Brain microvascular endothelial cell (primary cell): ENCODE measurements at regions not wholly inside any gene's neighbourhood (a gene's known extent, or its start where the extent isn't known, plus 50 kb on each side); places are given as distances from the start of the nearest gene placed in this dataset.

Experiments used
- DNase-seq: peaks from one replicate; pipeline ENCODE4 v3.0.0-alpha.2; 2020
- H3K27ac ChIP-seq: fragments of 250-450 bp; sonication (Bioruptor Pico); 2 replicates; pipeline ENCODE4 v1.5.1; 2020; ENCODE audit warnings: mild to moderate bottlenecking, moderate library complexity
- H3K27me3 ChIP-seq: fragments of 250-450 bp; sonication (Bioruptor Pico); replicated peaks from 2 replicates; pipeline ENCODE4 v1.5.1; 2020; ENCODE audit warnings: mild to moderate bottlenecking
- H3K36me3 ChIP-seq: fragments of 250-450 bp; sonication (Bioruptor Pico); replicated peaks from 2 replicates; pipeline ENCODE4 v1.5.1; 2020; ENCODE audit warnings: mild to moderate bottlenecking
- H3K4me3 ChIP-seq: 2 replicates; pipeline ENCODE4 v1.5.1; 2011; ENCODE audit warnings: low read depth, mild to moderate bottlenecking, control low read depth, low read length, moderate library complexity
- CTCF ChIP-seq: IDR thresholded peaks from 2 replicates; pipeline ENCODE4 v1.5.1; 2011; ENCODE audit warnings: low read depth, mild to moderate bottlenecking, moderate library complexity, low read length, control low read depth, inconsistent platforms; ENCODE audit errors: missing control alignments
- in situ Hi-C: cut with HindIII; loops from 2 replicates; pipeline ENCODE4 v1.10.0; 2017; ENCODE audit warnings: low sequenced_read_pairs, low pct_ligation_motif_present

GRCh38 chr3:72345237-72345878 lies 502.9 kb downstream of the SHQ1 start:
- DNase-seq, result no peak
- Histone ChIP-seq H3K27ac (no peak overlapping the region), H3K4me3 (no peak overlapping the region), H3K27me3 (no peaks in the 10 kb centered on the region), H3K36me3 (no peaks in the 10 kb centered on the region)
- in situ Hi-C loops, result no loop called here
- no peak for TF ChIP-seq CTCF

GRCh38 chr3:72344647-72345046 lies 503.6 kb downstream of the SHQ1 start:
- Histone ChIP-seq H3K4me3 (no peak overlapping the region), H3K27ac (no peak overlapping the region), H3K27me3 (no peaks in the 10 kb centered on the region), H3K36me3 (no peaks in the 10 kb centered on the region)
- in situ Hi-C loops, result no loop called here
- no peak for TF ChIP-seq CTCF
- no peak for DNase-seq

GRCh38 chr3:72344236-72344635 lies 504.0 kb downstream of the SHQ1 start:
- DNase-seq, result no peak
- Histone ChIP-seq H3K27me3 (no peaks in the 10 kb centered on the region), H3K36me3 (no peaks in the 10 kb centered on the region), H3K27ac (no peak overlapping the region), H3K4me3 (no peak overlapping the region)
- in situ Hi-C loops, result no loop called here
- no peak for TF ChIP-seq CTCF

GRCh38 chr3:72343078-72343477 lies 505.2 kb downstream of the SHQ1 start:
- TF ChIP-seq CTCF, result peak; percentile 14
- Histone ChIP-seq H3K4me3 (no peak overlapping the region), H3K36me3 (no peaks in the 10 kb centered on the region), H3K27ac (no peak overlapping the region), H3K27me3 (no peaks in the 10 kb centered on the region)
- in situ Hi-C loops, result no loop called here
- DNase-seq, result peak; percentile 26

- in situ Hi-C loops, result no loop called here
- Histone ChIP-seq H3K36me3 (no peaks in the 10 kb centered on the region), H3K27ac (no peak overlapping the region), H3K27me3 (no peaks in the 10 kb centered on the region), H3K4me3 (no peak overlapping the region)
- no peak for TF ChIP-seq CTCF
- DNase-seq, result no peak
Measured at GRCh38 chr3:72342450-72342849, 505.8 kb downstream of the SHQ1 start.

GRCh38 chr3:72341920-72342319 lies 506.3 kb downstream of the SHQ1 start:
- Histone ChIP-seq H3K27me3 (no peaks in the 10 kb centered on the region), H3K36me3 (no peaks in the 10 kb centered on the region), H3K27ac (no peak overlapping the region), H3K4me3 (no peak overlapping the region)
- DNase-seq, result no peak
- in situ Hi-C loops, result no loop called here
- no peak for TF ChIP-seq CTCF
